ENCODE measurements at regions not wholly inside any gene's neighbourhood (a gene's known extent, or its start where the extent isn't known, plus 50 kb on each side); places are given as distances from the start of the nearest gene placed in this dataset.
A peak's percentile ranks its signal among the peaks of the same experiment; 100 is the strongest.

GRCh38 chr3:104519068-104519467, 847.6 kb upstream of the ALCAM start:
- H3K4me3 ChIP-seq (ENCODE audit: low read depth, low read length): no peak overlapping the region
- no peak for TF ChIP-seq CTCF (IDR thresholded peaks at IDR 0.05; ENCODE audit: borderline replicate concordance, insufficient read depth, low read depth, low read length)

GRCh38 chr3:104519468-104520227, 847.1 kb upstream of the ALCAM start:
- no peak for TF ChIP-seq CTCF (IDR thresholded peaks at IDR 0.05; ENCODE audit: borderline replicate concordance, insufficient read depth, low read depth, low read length)
- H3K4me3 ChIP-seq (ENCODE audit: low read depth, low read length): peak overlapping the region; percentile 8

- TF ChIP-seq CTCF (IDR thresholded peaks at IDR 0.05; ENCODE audit: borderline replicate concordance, insufficient read depth, low read depth, low read length): no peak
- H3K4me3 ChIP-seq (ENCODE audit: low read depth, low read length): no peak overlapping the region
Measured at GRCh38 chr3:104520228-104520655, 846.5 kb upstream of the ALCAM start.

GRCh38 chr3:104521606-104522336, 844.9 kb upstream of the ALCAM start:
- TF ChIP-seq CTCF (IDR thresholded peaks at IDR 0.05; ENCODE audit: borderline replicate concordance, insufficient read depth, low read depth, low read length): no peak
- peak overlapping the region; percentile 33 for H3K4me3 ChIP-seq (ENCODE audit: low read depth, low read length)

GRCh38 chr3:104523136-104523535, 843.6 kb upstream of the ALCAM start:
- TF ChIP-seq CTCF (IDR thresholded peaks at IDR 0.05; ENCODE audit: borderline replicate concordance, insufficient read depth, low read depth, low read length): no peak
- peak overlapping the region; percentile 33 for H3K4me3 ChIP-seq (ENCODE audit: low read depth, low read length)

GRCh38 chr3:104526901-104527401, 839.8 kb upstream of the ALCAM start:
- H3K4me3 ChIP-seq (ENCODE audit: low read depth, low read length): no peak overlapping the region

More at GRCh38 chr3:104526901-104527401, 839.8 kb upstream of the ALCAM start:
- no peak for TF ChIP-seq CTCF (IDR thresholded peaks at IDR 0.05; ENCODE audit: borderline replicate concordance, insufficient read depth, low read depth, low read length)
